H1 (cell line): ENCODE measurements at regions not wholly inside any gene's neighbourhood (a gene's known extent, or its start where the extent isn't known, plus 50 kb on each side); places are given as distances from the start of the nearest gene placed in this dataset.
A peak's percentile ranks its signal among the peaks of the same experiment; 100 is the strongest.

Experiments
- CTCF ChIA-PET: fragments of 300-600 bp; sonication (Branson Sonifier 250); formaldehyde crosslinking; loops from one replicate; lab custom pipeline; 2021; ENCODE audit not compliant: partially characterized antibody; lab: Charles Lee
- POLR2A ChIA-PET: fragments of 300-600 bp; sonication (Branson Sonifier 250); formaldehyde crosslinking; loops from one replicate; lab custom pipeline; 2021; ENCODE audit warnings: inconsistent platforms; ENCODE audit not compliant: partially characterized antibody; lab: Charles Lee
- DNase-seq, 2 experiments: peaks; one replicate each; pipeline versions ENCODE4 v3.0.0 to v3.0.0-alpha.2; 2010 to 2022; ENCODE audit warnings: low spot score in 2 of 2, low read depth in 1 of 2, mixed read lengths in 1 of 2
- FAIRE-seq: peaks from 2 replicates; lab custom pipeline; 2011; peaks lifted over from hg19 to GRCh38; lab: Jason Lieb, UNC
- H2AFZ ChIP-seq: 2 replicates; pipeline ENCODE4 v1.8.1; 2012; ENCODE audit warnings: low read length, inconsistent platforms
- H2AK5ac ChIP-seq: 2 replicates; pipeline ENCODE4 v1.6.1; 2013; ENCODE audit warnings: low read depth, low read length
- H2BK120ac ChIP-seq: replicated peaks from 2 replicates; pipeline ENCODE3; 2013; ENCODE audit warnings: low read depth, low read length, inconsistent platforms
- H2BK12ac ChIP-seq: 2 replicates; pipeline ENCODE4 v1.6.1; 2013; ENCODE audit warnings: low read depth, low read length
- H2BK15ac ChIP-seq: 2 replicates; pipeline ENCODE4 v1.6.1; 2013; ENCODE audit warnings: low read length
- H2BK20ac ChIP-seq: 2 replicates; pipeline ENCODE4 v1.6.1; 2013; ENCODE audit warnings: low read length
- H2BK5ac ChIP-seq: 2 replicates; pipeline ENCODE4 v1.6.1; 2013; ENCODE audit warnings: low read depth, low read length
- H3K14ac ChIP-seq: 2 replicates; pipeline ENCODE4 v1.6.1; 2013; ENCODE audit warnings: inconsistent platforms; ENCODE audit not compliant: insufficient read length
- H3K18ac ChIP-seq: 2 replicates; pipeline ENCODE4 v1.6.1; 2013; ENCODE audit warnings: low read length; ENCODE audit errors: extremely low read depth
- H3K23ac ChIP-seq: 2 replicates; pipeline ENCODE4 v1.6.1; 2013; ENCODE audit warnings: inconsistent platforms; ENCODE audit not compliant: insufficient read length
- H3K23me2 ChIP-seq: 2 replicates; pipeline ENCODE4 v1.6.1; 2013; ENCODE audit warnings: low read depth, low read length
- H3K27ac ChIP-seq: 2 replicates; pipeline ENCODE4 v1.6.1; 2011; ENCODE audit warnings: low read depth, low read length, inconsistent platforms
- H3K27me3 ChIP-seq, 4 experiments: replicated peaks in 1 of 4; 1 replicate in 1 of 4; 2 replicates in 3 of 4; pipeline versions ENCODE4 v1.6.1 to v1.8.1; 2011 to 2013; ENCODE audit warnings: low read length in 3 of 4, mild to moderate bottlenecking in 3 of 4, inconsistent platforms in 2 of 4, mixed read lengths in 2 of 4, moderate library complexity in 1 of 4; ENCODE audit not compliant: control insufficient read depth in 3 of 4, insufficient read depth in 3 of 4; ENCODE audit errors: extremely low read depth in 1 of 4
- H3K36me3 ChIP-seq, 4 experiments: 2 replicates each; pipeline versions ENCODE4 v1.6.1 to v1.8.1; 2011 to 2013; ENCODE audit warnings: mild to moderate bottlenecking in 4 of 4, low read length in 3 of 4, moderate library complexity in 2 of 4, control low read depth in 1 of 4, inconsistent platforms in 1 of 4; ENCODE audit not compliant: insufficient read depth in 4 of 4, control insufficient read depth in 2 of 4
- H3K4ac ChIP-seq: replicated peaks from 2 replicates; pipeline ENCODE3; 2013; ENCODE audit warnings: low read length, low read depth, mixed read lengths, inconsistent platforms; ENCODE audit not compliant: insufficient read length
- H3K4me1 ChIP-seq, 4 experiments: replicated peaks in 1 of 4; 1 replicate in 1 of 4; 2 replicates in 3 of 4; pipeline versions ENCODE4 v1.6.1 to v1.8.1; 2011 to 2013; ENCODE audit warnings: low read length in 3 of 4, inconsistent platforms in 2 of 4, mixed read lengths in 1 of 4; ENCODE audit not compliant: insufficient read depth in 4 of 4, control insufficient read depth in 3 of 4
- H3K4me2 ChIP-seq, 2 experiments: 2 replicates each; pipeline versions ENCODE4 v1.6.1 to v1.8.1; 2011 to 2013; ENCODE audit warnings: low read depth in 2 of 2, low read length in 2 of 2, control low read depth in 1 of 2, inconsistent platforms in 1 of 2, mild to moderate bottlenecking in 1 of 2; ENCODE audit not compliant: insufficient read depth in 1 of 2
- H3K4me3 ChIP-seq, 4 experiments: fragments of 200-600, 300-600 bp in 1 of 4; sonication (generic), shearing (Covaris generic), sonication (Bioruptor Twin) in 1 of 4; 2 replicates each; pipeline versions ENCODE4 v1.5.1 to v1.8.1; 2011 to 2016; ENCODE audit warnings: low read length in 4 of 4, low read depth in 3 of 4, control low read depth in 2 of 4, inconsistent platforms in 2 of 4, mild to moderate bottlenecking in 2 of 4, mixed read lengths in 1 of 4, moderate library complexity in 1 of 4; ENCODE audit not compliant: insufficient read depth in 2 of 4; ENCODE audit errors: extremely low read depth in 1 of 4
- H3K56ac ChIP-seq: replicated peaks from 2 replicates; pipeline ENCODE3; 2013; ENCODE audit warnings: low read depth, mild to moderate bottlenecking, mixed read lengths, low read length, inconsistent platforms; ENCODE audit not compliant: insufficient read length
- H3K79me1 ChIP-seq: 2 replicates; pipeline ENCODE4 v1.6.1; 2013; ENCODE audit warnings: low read depth, low read length, control low read depth
- H3K79me2 ChIP-seq, 2 experiments: 2 replicates each; pipeline versions ENCODE4 v1.6.1 to v1.8.1; 2012 to 2013; ENCODE audit warnings: low read length in 2 of 2, mild to moderate bottlenecking in 2 of 2, inconsistent platforms in 1 of 2; ENCODE audit not compliant: insufficient read depth in 2 of 2, control insufficient read depth in 1 of 2
- H3K9ac ChIP-seq, 4 experiments: replicated peaks in 1 of 4; 1 replicate in 1 of 4; 2 replicates in 3 of 4; pipeline versions ENCODE4 v1.6.1 to v1.8.1; 2011 to 2013; ENCODE audit warnings: low read depth in 3 of 4, low read length in 3 of 4, control low read depth in 2 of 4, mild to moderate bottlenecking in 2 of 4, moderate library complexity in 2 of 4, inconsistent platforms in 1 of 4; ENCODE audit errors: extremely low read depth in 1 of 4
- H3K9me3 ChIP-seq, 2 experiments: 2 replicates each; pipeline versions ENCODE4 v1.6.1 to v1.8.1; 2012 to 2013; ENCODE audit warnings: mild to moderate bottlenecking in 2 of 2, moderate library complexity in 2 of 2, control low read depth in 1 of 2, inconsistent platforms in 1 of 2, low read depth in 1 of 2, low read length in 1 of 2, mixed read lengths in 1 of 2; ENCODE audit not compliant: insufficient read depth in 2 of 2
- H4K20me1 ChIP-seq, 2 experiments: replicated peaks in 1 of 2; 2 replicates each; pipeline versions ENCODE3 to v1.8.1; 2011 to 2013; ENCODE audit warnings: inconsistent platforms in 2 of 2, low read length in 2 of 2, mild to moderate bottlenecking in 1 of 2; ENCODE audit not compliant: insufficient read depth in 2 of 2, control insufficient read depth in 1 of 2
- H4K5ac ChIP-seq: 2 replicates; pipeline ENCODE4 v1.6.1; 2013; ENCODE audit warnings: low read length, low read depth, mixed read lengths, inconsistent platforms; ENCODE audit not compliant: insufficient read length
- H4K8ac ChIP-seq: 2 replicates; pipeline ENCODE4 v1.8.0; 2013; ENCODE audit warnings: mild to moderate bottlenecking, moderate library complexity, low read length, inconsistent platforms; ENCODE audit not compliant: insufficient read depth; ENCODE audit errors: extremely low read depth
- H4K91ac ChIP-seq: replicated peaks from 2 replicates; pipeline ENCODE3; 2013; ENCODE audit warnings: low read length, mixed read lengths, inconsistent platforms; ENCODE audit not compliant: insufficient read length
- CBX8 ChIP-seq: fragments of 300-800, 300-1000 bp; sonication (generic); IDR thresholded peaks from 2 replicates; pipeline ENCODE4 v1.7.1; 2016; ENCODE audit warnings: low read depth, low read length, borderline replicate concordance
- CHD2 ChIP-seq: IDR thresholded peaks from 2 replicates; pipeline ENCODE4 v1.6.1; 2012; ENCODE audit warnings: low read length, improper control_type of control experiment
- FOSL1 ChIP-seq: IDR thresholded peaks from 2 replicates; pipeline ENCODE4 v1.6.1; 2011; ENCODE audit warnings: mild to moderate bottlenecking, low read depth, low read length, moderate library complexity; ENCODE audit not compliant: insufficient read depth
- POLR2A ChIP-seq, 2 experiments: IDR thresholded peaks; 1 replicate in 1 of 2; 2 replicates in 1 of 2; pipeline ENCODE4 v1.6.1; 2011; ENCODE audit warnings: low read depth in 2 of 2, low read length in 2 of 2, mild to moderate bottlenecking in 2 of 2; ENCODE audit errors: control extremely low read depth in 1 of 2
- SP2 ChIP-seq: IDR thresholded peaks from 2 replicates; pipeline ENCODE4 v1.6.1; 2012; ENCODE audit warnings: mild to moderate bottlenecking, low read length, inconsistent platforms
- WGBS, 2 experiments: shearing (Covaris generic) in 1 of 2; methylation state at CpG; one replicate each; pipeline versions ENCODE4 v1.1.6 to v1.1.7; 2013 to 2015; ENCODE audit warnings: low lambda C conversion rate in 2 of 2, mixed read lengths in 2 of 2, inconsistent platforms in 1 of 2, low coverage in 1 of 2, missing lambda C conversion rate in 1 of 2; ENCODE audit not compliant: insufficient replicate concordance in 2 of 2, insufficient coverage in 1 of 2, insufficient read length in 1 of 2; ENCODE audit errors: extremely low coverage in 1 of 2, missing lambda C conversion rate in 1 of 2; 5-methylcytosine and 5-hydroxymethylcytosine counted together

DNA sequence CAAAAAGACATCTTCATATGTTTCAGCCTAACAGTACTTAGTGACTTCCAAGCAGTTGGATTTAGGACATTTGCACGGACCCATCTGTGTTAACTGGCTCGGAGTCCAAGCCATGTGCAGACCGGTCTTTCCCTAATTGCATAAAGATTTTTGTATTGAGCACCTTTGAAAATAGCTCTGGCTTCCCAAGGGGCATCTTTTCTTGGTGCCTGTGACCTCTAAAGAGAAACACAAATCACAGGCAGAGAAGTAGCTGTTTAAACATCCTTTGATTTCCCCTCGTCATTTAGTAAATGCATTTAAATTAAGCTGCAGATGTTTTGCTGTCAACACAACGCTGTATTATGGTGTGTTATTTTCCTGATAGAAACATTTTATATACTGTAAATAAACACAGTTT, 288.2 kb upstream of the SALL1 start:
- Histone ChIP-seq H3K27me3 (no peaks in the 10 kb centered on the region), H3K23ac (no peak overlapping the region), H2AFZ (no peak overlapping the region), H2BK15ac (no peak overlapping the region), H3K27ac (no peak overlapping the region), H3K79me1 (no peaks in the 10 kb centered on the region), H3K36me3 (no peaks in the 10 kb centered on the region), H3K18ac (no peak overlapping the region), H3K4me1 (peaks cover 3 to 19% (median 9%) of the 10 kb centered on the region in 4 experiments; a peak in 5 of 7 replicates), H2BK5ac (no peak overlapping the region), H2AK5ac (no peak overlapping the region), H2BK120ac (peak overlapping the region; percentile 39), H3K23me2 (peaks cover 6% of the 10 kb centered on the region; the same call in 1 of the 2 replicates), H3K4me2 (no peak overlapping the region), H3K4me3 (no peak overlapping the region), H4K5ac (no peak overlapping the region), H4K20me1 (no peaks in the 10 kb centered on the region), H3K9ac (no peak overlapping the region), H3K9me3 (no peaks in the 10 kb centered on the region), H3K14ac (no peak overlapping the region), H4K8ac (no peak overlapping the region), H3K4ac (no peak overlapping the region), H3K79me2 (no peaks in the 10 kb centered on the region), H4K91ac (no peak overlapping the region), H2BK20ac (0 out of 2 replicates have a peak overlapping the region, but pooled peaks have one; percentile 50), H2BK12ac (0 out of 2 replicates have a peak overlapping the region, but pooled peaks have one; percentile 39), H3K56ac (no peak overlapping the region)
- TF ChIP-seq POLR2A (IDR thresholded peaks at IDR 0.05; ENCODE audit: control extremely low read depth in 1 of 2, low read depth in 2 of 2, low read length in 2 of 2) = no peak
- TF ChIP-seq CHD2 = no peak
- TF ChIP-seq FOSL1 = no peak
- no peak for TF ChIP-seq SP2
- TF ChIP-seq CBX8 = no peak
- ChIA-PET CTCF (no interaction called here), POLR2A (interaction anchor here (0.6 kb wide), 1 partner anchor 12 kb away, joined by 3 read pairs; no protein-coding TSS in a partner anchor)
- WGBS, 2 experiments = 91% methylated on average over 5 of the region's 5 CpGs; no CpG with 5 or more reads in 1 of the 2 experiments
- no peak for FAIRE-seq
- no peak for DNase-seq
